H1 (cell line): ENCODE measurements at regions not wholly inside any gene's neighbourhood (a gene's known extent, or its start where the extent isn't known, plus 50 kb on each side); places are given as distances from the start of the nearest gene placed in this dataset.

Experiments used
- CTCF ChIA-PET: fragments of 300-600 bp; sonication (Branson Sonifier 250); formaldehyde crosslinking; loops from one replicate; lab custom pipeline; 2021; ENCODE audit not compliant: partially characterized antibody; lab: Charles Lee
- POLR2A ChIA-PET: fragments of 300-600 bp; sonication (Branson Sonifier 250); formaldehyde crosslinking; loops from one replicate; lab custom pipeline; 2021; ENCODE audit warnings: inconsistent platforms; ENCODE audit not compliant: partially characterized antibody; lab: Charles Lee
- DNase-seq, 2 experiments: peaks; one replicate each; pipeline versions ENCODE4 v3.0.0 to v3.0.0-alpha.2; 2010 to 2022; ENCODE audit warnings: low spot score in 2 of 2, low read depth in 1 of 2, mixed read lengths in 1 of 2
- FAIRE-seq: peaks from 2 replicates; lab custom pipeline; 2011; peaks lifted over from hg19 to GRCh38; lab: Jason Lieb, UNC
- H2AFZ ChIP-seq: 2 replicates; pipeline ENCODE4 v1.8.1; 2012; ENCODE audit warnings: low read length, inconsistent platforms
- H2AK5ac ChIP-seq: 2 replicates; pipeline ENCODE4 v1.6.1; 2013; ENCODE audit warnings: low read depth, low read length
- H2BK120ac ChIP-seq: replicated peaks from 2 replicates; pipeline ENCODE3; 2013; ENCODE audit warnings: low read depth, low read length, inconsistent platforms
- H2BK12ac ChIP-seq: 2 replicates; pipeline ENCODE4 v1.6.1; 2013; ENCODE audit warnings: low read depth, low read length
- H2BK15ac ChIP-seq: 2 replicates; pipeline ENCODE4 v1.6.1; 2013; ENCODE audit warnings: low read length
- H2BK20ac ChIP-seq: 2 replicates; pipeline ENCODE4 v1.6.1; 2013; ENCODE audit warnings: low read length
- H2BK5ac ChIP-seq: 2 replicates; pipeline ENCODE4 v1.6.1; 2013; ENCODE audit warnings: low read depth, low read length
- H3K14ac ChIP-seq: 2 replicates; pipeline ENCODE4 v1.6.1; 2013; ENCODE audit warnings: inconsistent platforms; ENCODE audit not compliant: insufficient read length
- H3K18ac ChIP-seq: 2 replicates; pipeline ENCODE4 v1.6.1; 2013; ENCODE audit warnings: low read length; ENCODE audit errors: extremely low read depth
- H3K23ac ChIP-seq: 2 replicates; pipeline ENCODE4 v1.6.1; 2013; ENCODE audit warnings: inconsistent platforms; ENCODE audit not compliant: insufficient read length
- H3K23me2 ChIP-seq: 2 replicates; pipeline ENCODE4 v1.6.1; 2013; ENCODE audit warnings: low read depth, low read length
- H3K27ac ChIP-seq: 2 replicates; pipeline ENCODE4 v1.6.1; 2011; ENCODE audit warnings: low read depth, low read length, inconsistent platforms
- H3K27me3 ChIP-seq, 4 experiments: replicated peaks in 1 of 4; 1 replicate in 1 of 4; 2 replicates in 3 of 4; pipeline versions ENCODE4 v1.6.1 to v1.8.1; 2011 to 2013; ENCODE audit warnings: low read length in 3 of 4, mild to moderate bottlenecking in 3 of 4, inconsistent platforms in 2 of 4, mixed read lengths in 2 of 4, moderate library complexity in 1 of 4; ENCODE audit not compliant: control insufficient read depth in 3 of 4, insufficient read depth in 3 of 4; ENCODE audit errors: extremely low read depth in 1 of 4
- H3K36me3 ChIP-seq, 4 experiments: 2 replicates each; pipeline versions ENCODE4 v1.6.1 to v1.8.1; 2011 to 2013; ENCODE audit warnings: mild to moderate bottlenecking in 4 of 4, low read length in 3 of 4, moderate library complexity in 2 of 4, control low read depth in 1 of 4, inconsistent platforms in 1 of 4; ENCODE audit not compliant: insufficient read depth in 4 of 4, control insufficient read depth in 2 of 4
- H3K4ac ChIP-seq: replicated peaks from 2 replicates; pipeline ENCODE3; 2013; ENCODE audit warnings: low read length, low read depth, mixed read lengths, inconsistent platforms; ENCODE audit not compliant: insufficient read length
- H3K4me1 ChIP-seq, 4 experiments: replicated peaks in 1 of 4; 1 replicate in 1 of 4; 2 replicates in 3 of 4; pipeline versions ENCODE4 v1.6.1 to v1.8.1; 2011 to 2013; ENCODE audit warnings: low read length in 3 of 4, inconsistent platforms in 2 of 4, mixed read lengths in 1 of 4; ENCODE audit not compliant: insufficient read depth in 4 of 4, control insufficient read depth in 3 of 4
- H3K4me2 ChIP-seq, 2 experiments: 2 replicates each; pipeline versions ENCODE4 v1.6.1 to v1.8.1; 2011 to 2013; ENCODE audit warnings: low read depth in 2 of 2, low read length in 2 of 2, control low read depth in 1 of 2, inconsistent platforms in 1 of 2, mild to moderate bottlenecking in 1 of 2; ENCODE audit not compliant: insufficient read depth in 1 of 2
- H3K4me3 ChIP-seq, 4 experiments: fragments of 200-600, 300-600 bp in 1 of 4; sonication (generic), shearing (Covaris generic), sonication (Bioruptor Twin) in 1 of 4; 2 replicates each; pipeline versions ENCODE4 v1.5.1 to v1.8.1; 2011 to 2016; ENCODE audit warnings: low read length in 4 of 4, low read depth in 3 of 4, control low read depth in 2 of 4, inconsistent platforms in 2 of 4, mild to moderate bottlenecking in 2 of 4, mixed read lengths in 1 of 4, moderate library complexity in 1 of 4; ENCODE audit not compliant: insufficient read depth in 2 of 4; ENCODE audit errors: extremely low read depth in 1 of 4
- H3K56ac ChIP-seq: replicated peaks from 2 replicates; pipeline ENCODE3; 2013; ENCODE audit warnings: low read depth, mild to moderate bottlenecking, mixed read lengths, low read length, inconsistent platforms; ENCODE audit not compliant: insufficient read length
- H3K79me1 ChIP-seq: 2 replicates; pipeline ENCODE4 v1.6.1; 2013; ENCODE audit warnings: low read depth, low read length, control low read depth
- H3K79me2 ChIP-seq, 2 experiments: 2 replicates each; pipeline versions ENCODE4 v1.6.1 to v1.8.1; 2012 to 2013; ENCODE audit warnings: low read length in 2 of 2, mild to moderate bottlenecking in 2 of 2, inconsistent platforms in 1 of 2; ENCODE audit not compliant: insufficient read depth in 2 of 2, control insufficient read depth in 1 of 2
- H3K9ac ChIP-seq, 4 experiments: replicated peaks in 1 of 4; 1 replicate in 1 of 4; 2 replicates in 3 of 4; pipeline versions ENCODE4 v1.6.1 to v1.8.1; 2011 to 2013; ENCODE audit warnings: low read depth in 3 of 4, low read length in 3 of 4, control low read depth in 2 of 4, mild to moderate bottlenecking in 2 of 4, moderate library complexity in 2 of 4, inconsistent platforms in 1 of 4; ENCODE audit errors: extremely low read depth in 1 of 4
- H3K9me3 ChIP-seq, 2 experiments: 2 replicates each; pipeline versions ENCODE4 v1.6.1 to v1.8.1; 2012 to 2013; ENCODE audit warnings: mild to moderate bottlenecking in 2 of 2, moderate library complexity in 2 of 2, control low read depth in 1 of 2, inconsistent platforms in 1 of 2, low read depth in 1 of 2, low read length in 1 of 2, mixed read lengths in 1 of 2; ENCODE audit not compliant: insufficient read depth in 2 of 2
- H4K20me1 ChIP-seq, 2 experiments: replicated peaks in 1 of 2; 2 replicates each; pipeline versions ENCODE3 to v1.8.1; 2011 to 2013; ENCODE audit warnings: inconsistent platforms in 2 of 2, low read length in 2 of 2, mild to moderate bottlenecking in 1 of 2; ENCODE audit not compliant: insufficient read depth in 2 of 2, control insufficient read depth in 1 of 2
- H4K5ac ChIP-seq: 2 replicates; pipeline ENCODE4 v1.6.1; 2013; ENCODE audit warnings: low read length, low read depth, mixed read lengths, inconsistent platforms; ENCODE audit not compliant: insufficient read length
- H4K8ac ChIP-seq: 2 replicates; pipeline ENCODE4 v1.8.0; 2013; ENCODE audit warnings: mild to moderate bottlenecking, moderate library complexity, low read length, inconsistent platforms; ENCODE audit not compliant: insufficient read depth; ENCODE audit errors: extremely low read depth
- H4K91ac ChIP-seq: replicated peaks from 2 replicates; pipeline ENCODE3; 2013; ENCODE audit warnings: low read length, mixed read lengths, inconsistent platforms; ENCODE audit not compliant: insufficient read length
- CHD2 ChIP-seq: IDR thresholded peaks from 2 replicates; pipeline ENCODE4 v1.6.1; 2012; ENCODE audit warnings: low read length, improper control_type of control experiment
- EGR1 ChIP-seq: IDR thresholded peaks from 2 replicates; pipeline ENCODE4 v1.6.1; 2011; ENCODE audit warnings: low read depth, low read length, borderline replicate concordance
- GABPA ChIP-seq: IDR thresholded peaks from 2 replicates; pipeline ENCODE4 v1.6.1; 2011; ENCODE audit warnings: mild to moderate bottlenecking, low read length, moderate library complexity, borderline replicate concordance; ENCODE audit not compliant: insufficient read depth
- KDM4A ChIP-seq: IDR thresholded peaks from one replicate; pipeline ENCODE4 v1.7.1; 2012; ENCODE audit warnings: low read depth, mild to moderate bottlenecking, moderate library complexity, low read length, inconsistent platforms; ENCODE audit not compliant: severe bottlenecking
- NRF1 ChIP-seq: IDR thresholded peaks from 2 replicates; pipeline ENCODE4 v1.6.1; 2011; ENCODE audit warnings: mild to moderate bottlenecking, low read depth, low read length, improper control_type of control experiment
- PHF8 ChIP-seq: fragments of 200-600 bp; sonication (generic); conservative IDR thresholded peaks from 2 replicates; pipeline ENCODE4 v1.7.1; 2012; ENCODE audit warnings: low read depth, mild to moderate bottlenecking, inconsistent platforms, low read length, moderate library complexity
- TCF12 ChIP-seq: IDR thresholded peaks from 2 replicates; pipeline ENCODE4 v1.6.1; 2011; ENCODE audit warnings: low read depth, mild to moderate bottlenecking, low read length
- WGBS, 2 experiments: shearing (Covaris generic) in 1 of 2; methylation state at CpG; one replicate each; pipeline versions ENCODE4 v1.1.6 to v1.1.7; 2013 to 2015; ENCODE audit warnings: low lambda C conversion rate in 2 of 2, mixed read lengths in 2 of 2, inconsistent platforms in 1 of 2, low coverage in 1 of 2, missing lambda C conversion rate in 1 of 2; ENCODE audit not compliant: insufficient replicate concordance in 2 of 2, insufficient coverage in 1 of 2, insufficient read length in 1 of 2; ENCODE audit errors: extremely low coverage in 1 of 2, missing lambda C conversion rate in 1 of 2; 5-methylcytosine and 5-hydroxymethylcytosine counted together
- TF ChIP-seq, protein P1 (sequence below): IDR thresholded peaks from 2 replicates; pipeline ENCODE4 v1.6.1; 2011; ENCODE audit warnings: low read depth, mild to moderate bottlenecking, low read length; ENCODE audit not compliant: insufficient read depth
- TF ChIP-seq, protein P2 (sequence below): IDR thresholded peaks from 2 replicates; pipeline ENCODE4 v1.6.1; 2012; ENCODE audit warnings: low read length, inconsistent platforms

DNA sequence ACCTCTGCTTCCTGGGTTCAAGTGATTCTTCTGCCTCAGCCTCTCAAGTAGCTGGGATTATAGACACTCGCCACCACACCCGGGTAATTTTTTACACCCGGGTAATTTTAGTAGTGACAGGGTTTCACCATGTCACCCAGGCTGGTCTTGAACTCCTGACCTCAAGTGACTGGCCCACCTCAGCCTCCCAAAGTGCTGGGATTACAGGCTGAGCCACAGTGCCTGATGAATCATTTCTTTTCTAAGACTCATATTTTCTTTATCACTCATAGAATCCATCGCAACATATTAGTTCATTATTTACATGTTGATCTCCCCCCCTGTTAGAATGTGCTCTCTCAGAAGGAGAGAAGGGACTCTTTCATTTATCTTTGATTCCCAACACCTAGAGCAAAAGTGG lies 109.5 kb upstream of the PTPRG start:
- Histone ChIP-seq H2BK12ac (no peak overlapping the region), H3K36me3 (no peaks in the 10 kb centered on the region), H2BK20ac (no peak overlapping the region), H3K4ac (no peak overlapping the region), H3K9ac (no peak overlapping the region), H3K79me2 (no peaks in the 10 kb centered on the region), H2AK5ac (no peak overlapping the region), H3K23me2 (no peaks in the 10 kb centered on the region), H4K91ac (no peak overlapping the region)
- no peak for DNase-seq
- TF ChIP-seq PHF8 = no peak
- TF ChIP-seq CHD2 = no peak
- no peak for TF ChIP-seq TCF12
- TF ChIP-seq, protein P1, sequence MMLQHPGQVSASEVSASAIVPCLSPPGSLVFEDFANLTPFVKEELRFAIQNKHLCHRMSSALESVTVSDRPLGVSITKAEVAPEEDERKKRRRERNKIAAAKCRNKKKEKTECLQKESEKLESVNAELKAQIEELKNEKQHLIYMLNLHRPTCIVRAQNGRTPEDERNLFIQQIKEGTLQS = no peak
- TF ChIP-seq EGR1 = no peak
- TF ChIP-seq, protein P2, sequence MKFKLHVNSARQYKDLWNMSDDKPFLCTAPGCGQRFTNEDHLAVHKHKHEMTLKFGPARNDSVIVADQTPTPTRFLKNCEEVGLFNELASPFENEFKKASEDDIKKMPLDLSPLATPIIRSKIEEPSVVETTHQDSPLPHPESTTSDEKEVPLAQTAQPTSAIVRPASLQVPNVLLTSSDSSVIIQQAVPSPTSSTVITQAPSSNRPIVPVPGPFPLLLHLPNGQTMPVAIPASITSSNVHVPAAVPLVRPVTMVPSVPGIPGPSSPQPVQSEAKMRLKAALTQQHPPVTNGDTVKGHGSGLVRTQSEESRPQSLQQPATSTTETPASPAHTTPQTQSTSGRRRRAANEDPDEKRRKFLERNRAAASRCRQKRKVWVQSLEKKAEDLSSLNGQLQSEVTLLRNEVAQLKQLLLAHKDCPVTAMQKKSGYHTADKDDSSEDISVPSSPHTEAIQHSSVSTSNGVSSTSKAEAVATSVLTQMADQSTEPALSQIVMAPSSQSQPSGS = no peak
- TF ChIP-seq KDM4A = no peak
- no peak for TF ChIP-seq GABPA
- no peak for TF ChIP-seq NRF1
- TF ChIP-seq, all 59 proteins: peak for 0
- Histone ChIP-seq H3K4me3 (no peak overlapping the region), H2AFZ (no peak overlapping the region), H3K14ac (no peak overlapping the region), H2BK15ac (no peak overlapping the region), H3K56ac (no peak overlapping the region), H4K20me1 (no peaks in the 10 kb centered on the region), H3K9me3 (no peaks in the 10 kb centered on the region), H4K5ac (no peak overlapping the region), H2BK120ac (no peak overlapping the region), H3K4me1 (no peaks in the 10 kb centered on the region), H3K27me3 (no peaks in the 10 kb centered on the region), H3K4me2 (no peak overlapping the region), H3K27ac (no peak overlapping the region), H3K18ac (no peak overlapping the region), H2BK5ac (no peak overlapping the region), H3K79me1 (no peaks in the 10 kb centered on the region), H3K23ac (no peak overlapping the region), H4K8ac (no peak overlapping the region)
- ChIA-PET POLR2A (no interaction called here), CTCF (interaction anchor here (1.0 kb wide), 1 partner anchor 15 kb away, joined by 3 read pairs; no protein-coding TSS in a partner anchor)
- 88% methylated on average over 4 of the region's 4 CpGs; no CpG with 5 or more reads in 1 of the 2 experiments for WGBS, 2 experiments
- FAIRE-seq = no peak
